Progenitor cell of endocrine pancreas (in vitro differentiated cells): ENCODE measurements at regions not wholly inside any gene's neighbourhood (a gene's known extent, or its start where the extent isn't known, plus 50 kb on each side); places are given as distances from the start of the nearest gene placed in this dataset.
"Not testable (repeated sequence)": the region's sequence is repeated elsewhere in the genome, so short reads cannot be mapped to it uniquely, and the experiment has no call there.

Experiments
- DNase-seq: peaks from one replicate; pipeline ENCODE4 v3.0.0; 2021; ENCODE audit warnings: low spot score; ENCODE audit not compliant: unreplicated experiment
- H3K27ac Mint-ChIP-seq: 2 replicates; pipeline ENCODE4 v1.8.0; 2021; ENCODE audit warnings: mild to moderate bottlenecking, moderate library complexity, mixed read lengths
- H3K27me3 Mint-ChIP-seq: 2 replicates; pipeline ENCODE4 v1.8.0; 2021; ENCODE audit warnings: mixed read lengths
- H3K36me3 Mint-ChIP-seq: 2 replicates; pipeline ENCODE4 v1.8.0; 2022; ENCODE audit warnings: mixed read lengths; ENCODE audit not compliant: insufficient read depth
- H3K4me1 Mint-ChIP-seq: 2 replicates; pipeline ENCODE4 v1.8.0; 2021; ENCODE audit warnings: low read depth, mixed read lengths
- H3K4me3 Mint-ChIP-seq: 2 replicates; pipeline ENCODE4 v1.8.0; 2021; ENCODE audit warnings: low read depth, mild to moderate bottlenecking, moderate library complexity, mixed read lengths
- H3K9me3 Mint-ChIP-seq: 2 replicates; pipeline ENCODE4 v1.8.0; 2021; ENCODE audit warnings: low read depth, mixed read lengths
- CTCF ChIP-seq: fragments of 200-600 bp; sonication (generic); IDR thresholded peaks from one replicate; pipeline ENCODE4 v1.5.0; 2021; ENCODE audit warnings: antibody characterized with exemption, mild to moderate bottlenecking; ENCODE audit not compliant: unreplicated experiment

GRCh38 chr17:77618173-77618572, 340.3 kb upstream of the TNRC6C start:
- DNase-seq: no peak
- Mint-ChIP-seq H3K36me3 (no peaks in the 10 kb centered on the region), H3K4me1 (no peaks in the 10 kb centered on the region), H3K27ac (no peak overlapping the region), H3K4me3 (no peak overlapping the region), H3K9me3 (peaks cover 11% of the 10 kb centered on the region), H3K27me3 (peaks cover 12% of the 10 kb centered on the region)
- TF ChIP-seq CTCF: no peak

- Mint-ChIP-seq H3K4me1 (no peaks in the 10 kb centered on the region), H3K27me3 (peaks cover 6% of the 10 kb centered on the region), H3K27ac (no peak overlapping the region), H3K4me3 (no peak overlapping the region), H3K9me3 (peaks cover 11% of the 10 kb centered on the region), H3K36me3 (no peaks in the 10 kb centered on the region)
- DNase-seq: no peak
- no peak for TF ChIP-seq CTCF
Measured at GRCh38 chr17:77618731-77619130, 339.8 kb upstream of the TNRC6C start.

- no peak overlapping the region for H3K4me3 Mint-ChIP-seq
- TF ChIP-seq CTCF: no peak
Measured at GRCh38 chr17:77619326-77619725, 339.2 kb upstream of the TNRC6C start.

GRCh38 chr17:77619851-77620250, 338.7 kb upstream of the TNRC6C start:
- Mint-ChIP-seq H3K27me3 (peaks cover 4% of the 10 kb centered on the region), H3K9me3 (peaks cover 11% of the 10 kb centered on the region), H3K4me1 (no peaks in the 10 kb centered on the region), H3K27ac (no peak overlapping the region), H3K36me3 (no peaks in the 10 kb centered on the region), H3K4me3 (no peak overlapping the region)
- DNase-seq: no peak
- no peak for TF ChIP-seq CTCF

More at GRCh38 chr17:77619326-77619725, 339.2 kb upstream of the TNRC6C start:
- Mint-ChIP-seq H3K27me3 (peaks cover 4% of the 10 kb centered on the region), H3K27ac (no peak overlapping the region), H3K9me3 (peaks cover 11% of the 10 kb centered on the region), H3K36me3 (no peaks in the 10 kb centered on the region), H3K4me1 (no peaks in the 10 kb centered on the region)
- DNase-seq: no peak

GRCh38 chr17:77620282-77620681, 338.2 kb upstream of the TNRC6C start:
- H3K27me3 Mint-ChIP-seq: peaks cover 4% of the 10 kb centered on the region
- H3K9me3 Mint-ChIP-seq: peaks cover 11% of the 10 kb centered on the region
- no peak overlapping the region for H3K27ac Mint-ChIP-seq
- no peak overlapping the region for H3K4me3 Mint-ChIP-seq
- no peaks in the 10 kb centered on the region for H3K36me3 Mint-ChIP-seq
- DNase-seq: no peak
- H3K4me1 Mint-ChIP-seq: no peaks in the 10 kb centered on the region
- no peak for TF ChIP-seq CTCF

- H3K27me3 Mint-ChIP-seq, H3K36me3 Mint-ChIP-seq, DNase-seq, H3K27ac Mint-ChIP-seq, H3K4me3 Mint-ChIP-seq, H3K4me1 Mint-ChIP-seq: not testable (repeated sequence)
- H3K9me3 Mint-ChIP-seq: peaks cover 13% of the 10 kb centered on the region
Measured at GRCh38 chr17:77622084-77622483, 336.4 kb upstream of the TNRC6C start.
